ENCODE measurements at regions not wholly inside any gene's neighbourhood (a gene's known extent, or its start where the extent isn't known, plus 50 kb on each side); places are given as distances from the start of the nearest gene placed in this dataset.

GRCh38 chr3:73255609-73256029 is 194.2 kb downstream of the EBLN2 start:
- Histone ChIP-seq H3K27me3 (replicated peaks in 1 of 4; ENCODE audit: control insufficient read depth in 3 of 4, extremely low read depth in 1 of 4, insufficient read depth in 3 of 4, low read length in 3 of 4) (no peaks in the 10 kb centered on the region), H3K23me2 (ENCODE audit: low read depth, low read length) (no peaks in the 10 kb centered on the region), H2BK15ac (ENCODE audit: low read length) (no peak overlapping the region), H3K36me3 (ENCODE audit: control insufficient read depth in 2 of 4, insufficient read depth in 4 of 4, low read length in 3 of 4) (no peaks in the 10 kb centered on the region), H3K14ac (ENCODE audit: insufficient read length) (no peak overlapping the region), H3K4me1 (replicated peaks in 1 of 4; ENCODE audit: control insufficient read depth in 3 of 4, insufficient read depth in 4 of 4, low read length in 3 of 4) (peaks cover 0 to 5% (median 0%) of the 10 kb centered on the region in 4 experiments; a peak in 2 of 7 replicates), H3K9ac (replicated peaks in 1 of 4; ENCODE audit: extremely low read depth in 1 of 4, low read depth in 3 of 4, low read length in 3 of 4) (no peak overlapping the region), H3K56ac (replicated peaks; ENCODE audit: insufficient read length, low read depth, low read length) (no peak overlapping the region), H3K23ac (ENCODE audit: insufficient read length) (no peak overlapping the region), H4K91ac (replicated peaks; ENCODE audit: insufficient read length, low read length) (no peak overlapping the region), H3K18ac (ENCODE audit: extremely low read depth, low read length) (no peak overlapping the region), H2AK5ac (ENCODE audit: low read depth, low read length) (no peak overlapping the region), H3K9me3 (ENCODE audit: insufficient read depth in 2 of 2, low read depth in 1 of 2, low read length in 1 of 2) (no peaks in the 10 kb centered on the region), H4K20me1 (replicated peaks in 1 of 2; ENCODE audit: control insufficient read depth in 1 of 2, insufficient read depth in 2 of 2, low read length in 2 of 2) (no peaks in the 10 kb centered on the region), H3K27ac (ENCODE audit: low read depth, low read length) (no peak overlapping the region), H3K79me2 (ENCODE audit: control insufficient read depth in 1 of 2, insufficient read depth in 2 of 2, low read length in 2 of 2) (no peaks in the 10 kb centered on the region), H2BK20ac (ENCODE audit: low read length) (no peak overlapping the region), H2AFZ (ENCODE audit: low read length) (no peak overlapping the region), H4K8ac (ENCODE audit: extremely low read depth, insufficient read depth, low read length) (no peak overlapping the region), H2BK120ac (replicated peaks; ENCODE audit: low read depth, low read length) (no peak overlapping the region), H2BK5ac (ENCODE audit: low read depth, low read length) (no peak overlapping the region), H3K4ac (replicated peaks; ENCODE audit: insufficient read length, low read depth, low read length) (no peak overlapping the region), H3K79me1 (ENCODE audit: low read depth, low read length) (no peaks in the 10 kb centered on the region), H4K5ac (ENCODE audit: insufficient read length, low read depth, low read length) (no peak overlapping the region), H3K4me2 (ENCODE audit: insufficient read depth in 1 of 2, low read depth in 2 of 2, low read length in 2 of 2) (no peak overlapping the region), H2BK12ac (ENCODE audit: low read depth, low read length) (no peak overlapping the region), H3K4me3 (ENCODE audit: extremely low read depth in 1 of 4, insufficient read depth in 2 of 4, low read depth in 3 of 4, low read length in 4 of 4) (no peak overlapping the region)
- CTCF ChIA-PET (ENCODE audit: partially characterized antibody): interaction anchor here (0.7 kb wide), 1 partner anchor 35 kb away, joined by 3 read pairs; no protein-coding TSS in a partner anchor
- POLR2A ChIA-PET (ENCODE audit: partially characterized antibody): no interaction called here
- WGBS, 2 experiments (ENCODE audit: extremely low coverage in 1 of 2, insufficient coverage in 1 of 2, insufficient read length in 1 of 2, insufficient replicate concordance in 2 of 2, low coverage in 1 of 2, low lambda C conversion rate in 2 of 2, missing lambda C conversion rate in 1 of 2): 89% methylated on average over 5 of the region's 5 CpGs; no CpG with 5 or more reads in 1 of the 2 experiments
- FAIRE-seq (no peak), DNase-seq (ENCODE audit: low read depth in 1 of 2, low spot score in 2 of 2) (no peak)
- TF ChIP-seq, protein P1, sequence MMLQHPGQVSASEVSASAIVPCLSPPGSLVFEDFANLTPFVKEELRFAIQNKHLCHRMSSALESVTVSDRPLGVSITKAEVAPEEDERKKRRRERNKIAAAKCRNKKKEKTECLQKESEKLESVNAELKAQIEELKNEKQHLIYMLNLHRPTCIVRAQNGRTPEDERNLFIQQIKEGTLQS (IDR thresholded peaks at IDR 0.05; ENCODE audit: insufficient read depth, low read depth, low read length): no peak
- TF ChIP-seq RXRA (IDR thresholded peaks at IDR 0.05; ENCODE audit: insufficient read depth, low read depth, low read length) (no peak), KDM5A (IDR thresholded peaks at IDR 0.05; ENCODE audit: low read length) (no peak), HDAC6 (IDR thresholded peaks at IDR 0.05; ENCODE audit: low read depth, low read length) (no peak), BCL11A (IDR thresholded peaks at IDR 0.05; ENCODE audit: low read depth in 2 of 2, low read length in 2 of 2) (no peak), RAD21 (IDR thresholded peaks at IDR 0.05 in 1 of 2, conservative IDR thresholded peaks at IDR 0.05 in 1 of 2; ENCODE audit: low read depth in 2 of 2, low read length in 2 of 2) (no peak), CTBP2 (IDR thresholded peaks at IDR 0.05; ENCODE audit: borderline replicate concordance, insufficient read depth, insufficient read length, low read length) (no peak), SP1 (IDR thresholded peaks at IDR 0.05; ENCODE audit: low read depth, low read length) (no peak), JUND (IDR thresholded peaks at IDR 0.05; ENCODE audit: low read length) (no peak), YY1 (IDR thresholded peaks at IDR 0.05; ENCODE audit: low read depth, low read length) (no peak), SUZ12 (IDR thresholded peaks at IDR 0.05; ENCODE audit: low read length) (no peak)
